GM12864 (cell line): ENCODE measurements at regions not wholly inside any gene's neighbourhood (a gene's known extent, or its start where the extent isn't known, plus 50 kb on each side); places are given as distances from the start of the nearest gene placed in this dataset.

Experiments
- DNase-seq: peaks from one replicate; pipeline ENCODE4 v3.0.0-alpha.2; 2011; ENCODE audit warnings: low read depth
- H3K4me3 ChIP-seq: 2 replicates; pipeline ENCODE4 v1.5.1; 2011; ENCODE audit warnings: mild to moderate bottlenecking, low read depth, low read length, control low read depth
- TF ChIP-seq, protein P1 (sequence below): IDR thresholded peaks from 2 replicates; pipeline ENCODE4 v1.5.1; 2011; ENCODE audit warnings: low read depth, mild to moderate bottlenecking, moderate library complexity, low read length, control low read depth, inconsistent platforms; ENCODE audit errors: missing control alignments

DNA sequence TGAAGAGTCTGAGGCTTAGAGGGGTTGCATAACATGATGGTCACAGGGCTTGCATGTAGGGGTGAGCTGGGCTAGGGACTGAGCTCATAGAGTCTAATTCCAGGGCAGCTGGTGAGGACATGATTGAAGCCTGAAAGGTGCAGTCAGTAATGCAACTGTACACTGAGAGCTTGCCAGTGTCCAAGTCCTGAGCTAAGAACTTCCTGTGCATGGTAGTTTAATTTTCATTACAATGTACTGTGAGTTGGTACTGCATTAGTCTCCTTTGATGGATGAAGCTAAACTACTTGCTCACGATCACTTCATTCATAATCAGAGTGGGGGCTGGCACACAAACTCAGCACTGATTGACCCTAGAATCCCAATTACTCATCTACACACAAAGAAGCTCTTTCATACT, 156.4 kb upstream of the CRBN start:
- DNase-seq: no peak
- no peak overlapping the region for H3K4me3 ChIP-seq
- TF ChIP-seq, protein P1, sequence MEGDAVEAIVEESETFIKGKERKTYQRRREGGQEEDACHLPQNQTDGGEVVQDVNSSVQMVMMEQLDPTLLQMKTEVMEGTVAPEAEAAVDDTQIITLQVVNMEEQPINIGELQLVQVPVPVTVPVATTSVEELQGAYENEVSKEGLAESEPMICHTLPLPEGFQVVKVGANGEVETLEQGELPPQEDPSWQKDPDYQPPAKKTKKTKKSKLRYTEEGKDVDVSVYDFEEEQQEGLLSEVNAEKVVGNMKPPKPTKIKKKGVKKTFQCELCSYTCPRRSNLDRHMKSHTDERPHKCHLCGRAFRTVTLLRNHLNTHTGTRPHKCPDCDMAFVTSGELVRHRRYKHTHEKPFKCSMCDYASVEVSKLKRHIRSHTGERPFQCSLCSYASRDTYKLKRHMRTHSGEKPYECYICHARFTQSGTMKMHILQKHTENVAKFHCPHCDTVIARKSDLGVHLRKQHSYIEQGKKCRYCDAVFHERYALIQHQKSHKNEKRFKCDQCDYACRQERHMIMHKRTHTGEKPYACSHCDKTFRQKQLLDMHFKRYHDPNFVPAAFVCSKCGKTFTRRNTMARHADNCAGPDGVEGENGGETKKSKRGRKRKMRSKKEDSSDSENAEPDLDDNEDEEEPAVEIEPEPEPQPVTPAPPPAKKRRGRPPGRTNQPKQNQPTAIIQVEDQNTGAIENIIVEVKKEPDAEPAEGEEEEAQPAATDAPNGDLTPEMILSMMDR: no peak

DNA sequence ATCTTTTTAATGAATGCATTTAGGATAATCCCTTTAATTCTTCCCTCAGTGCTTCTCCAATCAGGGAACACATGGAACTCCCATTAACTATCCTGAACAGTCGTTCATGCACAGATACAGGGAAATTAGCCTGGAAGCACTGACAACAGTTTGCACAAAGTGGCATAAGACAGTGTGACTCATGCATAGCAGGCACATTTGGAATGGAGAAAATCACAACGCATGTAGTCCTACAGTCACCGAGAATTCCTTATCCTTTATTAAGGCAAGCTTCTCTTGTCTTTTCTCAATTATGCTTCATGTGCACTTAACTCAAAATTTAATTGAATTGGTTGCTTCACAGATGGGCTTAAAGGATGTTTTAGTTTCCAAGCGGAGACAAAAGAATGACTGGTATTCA, 155.0 kb upstream of the CRBN start:
- TF ChIP-seq, protein P1: no peak
- no peak for DNase-seq
- H3K4me3 ChIP-seq: no peak overlapping the region

DNA sequence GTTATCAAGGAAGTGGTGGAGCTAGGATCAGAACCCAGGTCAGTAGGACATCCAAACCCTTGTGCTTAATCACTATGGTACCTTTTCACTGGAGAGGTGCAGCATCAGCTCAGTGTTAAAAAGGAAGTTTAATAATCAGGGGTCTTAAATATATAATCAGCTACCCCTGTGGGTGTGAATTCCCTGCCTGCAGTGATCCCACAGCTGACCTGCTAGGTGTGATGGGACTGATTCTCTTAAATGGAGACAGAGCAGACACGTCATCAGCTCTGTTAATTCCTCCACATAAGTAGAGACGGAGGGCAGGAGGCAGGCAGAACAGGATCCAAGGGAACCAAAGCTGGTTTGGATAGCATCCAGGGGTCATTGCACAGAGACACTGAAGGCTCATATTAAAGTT, 154.1 kb upstream of the CRBN start:
- no peak overlapping the region for H3K4me3 ChIP-seq
- no peak for DNase-seq
- TF ChIP-seq, protein P1: no peak

DNA sequence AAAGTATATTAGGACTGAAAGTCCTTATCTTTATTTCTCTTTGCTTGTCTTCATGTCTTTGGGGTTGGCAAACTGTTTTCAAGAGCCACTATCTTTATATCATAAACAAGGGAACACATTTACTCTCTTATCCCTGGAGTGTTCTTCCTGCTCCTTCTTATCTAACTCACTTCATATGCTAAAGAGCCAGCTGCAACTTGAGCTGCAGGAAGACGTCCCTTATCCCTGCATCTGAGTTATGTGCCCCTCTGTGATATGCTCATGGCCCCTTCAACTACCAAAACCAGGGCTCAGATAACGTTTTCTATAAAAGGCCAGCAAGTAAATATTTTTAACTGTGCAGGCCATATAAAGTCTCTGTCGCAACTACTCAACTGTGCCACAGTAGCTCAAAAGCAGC, 137.0 kb upstream of the CRBN start:
- DNase-seq: no peak
- H3K4me3 ChIP-seq: no peak overlapping the region

DNA sequence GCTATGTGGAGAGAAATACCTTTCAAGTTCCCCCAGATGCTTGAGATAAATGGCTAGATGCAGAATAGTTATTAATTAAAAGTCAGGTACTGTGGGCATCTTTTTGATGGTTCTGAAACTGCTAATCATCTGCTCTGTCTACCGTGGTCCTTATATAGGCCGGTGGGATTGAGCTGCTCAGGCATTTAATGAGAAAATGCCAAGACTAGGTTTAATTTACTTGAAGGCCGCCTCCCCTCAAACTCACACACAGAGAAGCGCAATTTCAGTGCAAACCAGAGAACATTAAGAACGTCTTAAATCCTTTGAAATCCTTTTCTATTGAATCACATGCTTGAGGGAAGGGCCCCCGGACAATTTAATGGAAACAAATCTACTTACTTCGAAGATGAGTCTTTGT, 136.4 kb upstream of the CRBN start:
- DNase-seq: no peak
- TF ChIP-seq, protein P1: no peak
- H3K4me3 ChIP-seq: no peak overlapping the region

More for the DNA sequence above, 137.0 kb upstream of the CRBN start:
- TF ChIP-seq, protein P1: no peak

DNA sequence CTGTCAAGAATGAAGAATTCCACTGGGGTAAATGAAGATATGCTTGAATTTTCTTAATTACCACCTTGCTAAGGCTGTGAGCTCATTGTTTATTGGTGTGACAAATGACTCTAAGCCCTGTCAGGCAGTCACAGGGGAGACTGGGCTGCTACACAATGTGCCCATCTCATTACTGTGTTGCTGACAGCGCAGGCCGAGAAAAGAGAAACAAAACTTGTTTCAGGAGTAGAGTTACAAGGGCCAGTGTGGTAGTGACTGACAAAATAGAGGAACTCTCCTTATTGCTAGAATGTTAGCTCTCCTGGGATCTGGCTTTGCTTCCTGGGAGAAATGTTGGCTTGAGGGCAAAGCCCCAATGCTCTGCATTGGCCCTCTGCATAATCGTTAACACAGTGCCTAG, 130.4 kb upstream of the CRBN start:
- no peak overlapping the region for H3K4me3 ChIP-seq
- no peak for DNase-seq
- TF ChIP-seq, protein P1: no peak

DNA sequence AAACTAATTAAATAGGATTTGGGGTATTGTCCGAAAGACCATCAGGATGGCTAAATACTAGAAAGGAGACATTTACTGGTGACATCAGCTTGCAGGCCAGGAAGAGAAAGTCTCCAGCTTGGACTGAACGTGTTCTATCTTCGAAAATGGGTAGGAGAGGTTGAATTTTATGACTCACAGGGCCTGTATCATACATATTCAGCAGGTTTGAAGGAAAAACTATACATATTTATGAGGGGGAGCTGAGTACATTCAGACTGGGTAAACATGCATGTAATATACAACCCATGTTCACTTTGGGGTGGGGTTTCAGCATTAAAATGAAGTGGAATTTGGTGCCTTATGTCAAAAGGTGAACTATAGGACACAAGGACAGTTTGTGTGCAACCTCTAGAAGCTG, 129.3 kb upstream of the CRBN start:
- no peak for DNase-seq
- H3K4me3 ChIP-seq: no peak overlapping the region
- TF ChIP-seq, protein P1: no peak
